PFSK-1 (cell line): ENCODE measurements at regions not wholly inside any gene's neighbourhood (a gene's known extent, or its start where the extent isn't known, plus 50 kb on each side); places are given as distances from the start of the nearest gene placed in this dataset.

Experiments used
- FOXP2 ChIP-seq: optimal IDR thresholded peaks from 2 replicates; pipeline ENCODE3; 2011; ENCODE audit warnings: borderline replicate concordance, control low read depth, inconsistent platforms; ENCODE audit not compliant: insufficient read depth; ENCODE audit errors: extremely low read length, extremely low read depth
- POLR2AphosphoS5 ChIP-seq: IDR thresholded peaks from 2 replicates; pipeline ENCODE4 v1.6.1; 2012; ENCODE audit warnings: low read depth, mild to moderate bottlenecking, control low read depth, low read length, moderate library complexity
- REST ChIP-seq, 2 experiments: IDR thresholded peaks; 2 replicates each; pipeline versions ENCODE4 v1.6.1 to v1.8.0; 2011 to 2012; ENCODE audit warnings: low read depth in 2 of 2, low read length in 2 of 2, control low read depth in 1 of 2, inconsistent platforms in 1 of 2, mild to moderate bottlenecking in 1 of 2, moderate library complexity in 1 of 2; ENCODE audit not compliant: insufficient read depth in 1 of 2
- SIN3A ChIP-seq: IDR thresholded peaks from 2 replicates; pipeline ENCODE4 v1.6.1; 2012; ENCODE audit warnings: mild to moderate bottlenecking, low read length, moderate library complexity, borderline replicate concordance; ENCODE audit not compliant: insufficient read depth
- TAF1 ChIP-seq: IDR thresholded peaks from 2 replicates; pipeline ENCODE4 v1.6.1; 2012; ENCODE audit warnings: low read length, control low read depth, borderline replicate concordance; ENCODE audit not compliant: insufficient read depth

DNA sequence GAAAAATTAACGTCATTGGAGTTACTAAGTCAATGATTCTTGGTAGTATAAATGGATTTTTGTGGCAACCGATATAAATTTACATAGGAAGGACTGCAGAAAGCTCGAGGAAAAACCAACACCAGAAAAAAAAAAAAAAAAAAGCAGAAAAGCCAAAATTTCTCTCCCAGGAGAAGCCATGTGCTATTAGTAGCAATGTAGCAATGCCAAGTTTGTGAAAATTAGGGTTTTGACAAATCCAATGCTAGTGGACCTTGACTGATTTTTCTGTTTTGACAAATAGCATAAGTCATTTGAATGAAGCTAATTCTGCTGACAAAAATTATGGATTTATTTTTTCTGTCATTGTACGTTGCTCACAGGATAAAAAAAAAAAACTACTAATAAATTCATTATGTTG lies 1561.9 kb downstream of the MRPL39 start:
- no peak for TF ChIP-seq TAF1
- no peak for TF ChIP-seq SIN3A
- no peak for TF ChIP-seq POLR2AphosphoS5
- no peak for TF ChIP-seq FOXP2
- TF ChIP-seq REST (IDR thresholded peaks at IDR 0.05; ENCODE audit: insufficient read depth in 1 of 2, low read depth in 2 of 2, low read length in 2 of 2) = no peak

- no peak for TF ChIP-seq FOXP2
- no peak for TF ChIP-seq TAF1
- no peak for TF ChIP-seq POLR2AphosphoS5
- TF ChIP-seq SIN3A = no peak
- no peak for TF ChIP-seq REST (IDR thresholded peaks at IDR 0.05; ENCODE audit: insufficient read depth in 1 of 2, low read depth in 2 of 2, low read length in 2 of 2)
Measured at GRCh38 chr21:24042687-24043086, 1564.6 kb downstream of the MRPL39 start.

DNA sequence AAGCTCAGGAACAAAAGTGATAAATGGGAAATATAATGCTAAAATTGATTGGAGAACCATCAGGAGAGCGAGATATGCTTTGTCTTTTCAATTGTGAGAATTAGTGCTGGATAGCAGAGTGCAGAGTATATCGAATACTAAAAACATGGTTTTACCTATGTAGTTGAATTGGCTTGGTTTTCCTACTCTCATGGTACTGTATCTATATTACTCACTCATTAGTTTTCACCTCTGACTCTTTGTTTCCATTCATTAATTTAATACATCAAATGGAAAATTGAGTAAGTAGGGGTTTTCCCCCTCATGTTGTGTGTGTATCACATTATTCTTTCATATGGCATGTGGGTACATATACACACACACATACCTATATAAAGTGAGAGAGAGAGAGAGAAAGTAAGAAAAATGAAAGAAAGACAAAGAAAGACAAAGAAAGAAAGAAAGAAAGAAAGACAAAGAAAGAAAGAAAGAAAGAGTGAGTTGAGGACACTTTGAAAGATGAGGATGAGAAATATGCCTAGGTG lies 1574.5 kb downstream of the MRPL39 start:
- TF ChIP-seq TAF1 (no peak), POLR2AphosphoS5 (no peak)

DNA sequence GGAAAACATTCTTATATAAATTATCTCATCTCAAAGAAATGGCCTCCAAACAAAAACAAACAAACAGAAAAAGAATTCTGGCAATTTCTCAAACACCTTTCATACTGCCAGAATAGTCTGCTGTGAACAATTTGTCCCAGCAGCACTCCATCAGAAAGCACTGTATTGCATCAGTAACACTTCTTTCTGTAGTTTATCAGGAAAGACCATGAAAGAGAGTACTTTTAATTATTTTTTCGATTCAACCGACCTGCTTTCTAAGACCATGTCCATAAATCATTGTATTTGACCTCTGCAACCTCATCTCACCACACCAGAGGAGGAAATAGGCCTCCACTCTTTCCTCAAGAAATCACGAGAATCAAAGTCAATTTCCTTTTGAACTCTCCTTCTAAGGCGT lies 1579.9 kb downstream of the MRPL39 start:
- TF ChIP-seq TAF1 (no peak), REST (IDR thresholded peaks at IDR 0.05; ENCODE audit: insufficient read depth in 1 of 2, low read depth in 2 of 2, low read length in 2 of 2) (no peak), POLR2AphosphoS5 (no peak), SIN3A (no peak), FOXP2 (no peak)

- no peak for TF ChIP-seq POLR2AphosphoS5
- no peak for TF ChIP-seq REST (IDR thresholded peaks at IDR 0.05; ENCODE audit: insufficient read depth in 1 of 2, low read depth in 2 of 2, low read length in 2 of 2)
- TF ChIP-seq SIN3A = no peak
- TF ChIP-seq FOXP2 = no peak
- no peak for TF ChIP-seq TAF1
Measured at GRCh38 chr21:24025101-24025500, 1582.2 kb downstream of the MRPL39 start.

DNA sequence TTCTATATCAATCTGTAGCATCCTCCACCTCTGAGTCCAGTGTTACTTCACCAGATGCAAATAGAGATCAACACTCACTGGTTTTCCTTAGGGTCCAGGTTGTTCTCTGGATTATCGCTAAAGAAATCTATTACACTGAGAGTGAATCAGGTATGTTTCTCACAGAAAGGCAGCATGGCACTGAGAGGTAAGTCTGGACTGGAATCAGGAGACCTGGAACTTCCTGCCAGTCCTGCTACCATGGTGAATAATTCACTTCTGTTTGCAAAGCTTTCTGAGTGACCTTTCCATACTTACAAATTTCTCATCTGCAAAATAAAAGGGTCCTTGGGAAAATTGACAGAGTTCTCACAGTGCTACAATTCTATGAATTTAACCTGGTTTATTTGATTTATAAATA lies 1583.3 kb downstream of the MRPL39 start:
- TF ChIP-seq REST (IDR thresholded peaks at IDR 0.05; ENCODE audit: insufficient read depth in 1 of 2, low read depth in 2 of 2, low read length in 2 of 2) (no peak), FOXP2 (no peak), TAF1 (no peak), SIN3A (no peak), POLR2AphosphoS5 (no peak)
